Activated CD4-positive, alpha-beta T cell treated with anti-CD3 and anti-CD28 coated beads, Interleukin-2, amount 50 U/mL, for 1 hour (primary cell): ENCODE measurements at regions not wholly inside any gene's neighbourhood (a gene's known extent, or its start where the extent isn't known, plus 50 kb on each side); places are given as distances from the start of the nearest gene placed in this dataset.

Experiments used
- DNase-seq: peaks from one replicate; pipeline ENCODE4 v3.0.0-alpha.2; 2020

- no peak for DNase-seq
Observed at GRCh38 chr2:236499691-236500578, 69.7 kb upstream of the ACKR3 start.

DNA sequence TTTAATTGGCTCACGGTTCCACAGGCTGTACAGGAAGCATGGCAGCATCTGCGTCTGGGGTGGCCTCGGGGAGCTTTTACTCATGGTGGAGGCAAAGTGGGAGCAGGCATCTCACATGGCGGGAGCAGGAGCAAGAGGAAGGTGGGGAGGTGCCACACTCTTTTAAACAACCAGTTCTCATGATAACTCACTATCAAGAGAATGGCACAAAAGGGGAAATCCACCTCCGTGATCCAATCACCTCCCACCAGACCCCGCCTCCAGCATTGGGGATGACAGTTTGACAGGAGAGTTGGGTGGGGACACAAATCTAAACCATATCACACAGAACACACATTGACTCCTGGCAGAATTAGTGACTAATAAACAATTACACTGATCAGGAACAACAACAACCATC lies 68.6 kb upstream of the ACKR3 start:
- no peak for DNase-seq

- DNase-seq: no peak
Observed at GRCh38 chr2:236501531-236501930, 68.1 kb upstream of the ACKR3 start.

DNA sequence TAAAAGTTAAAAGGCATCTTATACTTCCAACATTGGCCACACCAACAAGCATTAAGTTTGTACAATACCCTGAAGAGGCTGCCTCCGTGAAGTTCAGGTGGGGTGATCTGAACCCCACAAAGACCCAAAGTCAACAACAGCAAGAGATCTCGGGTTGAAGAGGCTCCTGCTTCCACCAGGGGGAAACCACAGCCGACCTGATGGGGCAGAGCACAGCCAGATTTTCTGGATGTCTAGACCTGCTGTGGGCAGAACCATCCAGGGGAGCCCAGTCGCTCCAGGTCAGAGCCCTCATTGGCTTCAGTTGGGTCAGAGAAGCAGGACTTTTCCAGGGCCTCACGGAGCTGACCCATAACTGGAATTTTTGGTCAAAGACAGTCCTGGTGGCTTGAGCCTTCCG lies 66.5 kb upstream of the ACKR3 start:
- no peak for DNase-seq

DNA sequence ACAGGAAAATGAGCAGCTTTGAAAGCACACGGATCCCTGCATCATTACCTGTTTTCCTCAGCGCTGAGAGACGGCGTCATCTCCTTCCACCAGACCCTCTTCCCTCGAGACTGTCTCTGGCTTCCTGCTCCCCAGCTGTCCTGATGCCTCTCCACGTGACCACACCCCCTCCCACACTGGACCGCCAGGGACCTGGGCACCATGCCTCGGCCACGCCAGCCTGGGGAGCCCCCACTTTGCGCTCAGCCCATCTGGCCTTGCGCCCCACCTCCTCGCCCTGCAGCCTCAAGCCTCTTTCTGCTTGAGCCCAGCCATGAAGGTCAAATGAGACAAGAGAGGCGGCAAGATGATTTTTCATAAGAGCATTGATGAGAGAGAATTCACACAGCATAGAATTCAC lies 66.0 kb upstream of the ACKR3 start:
- no peak for DNase-seq

- DNase-seq: no peak
Observed at GRCh38 chr2:236505041-236505440, 64.6 kb upstream of the ACKR3 start.

DNA sequence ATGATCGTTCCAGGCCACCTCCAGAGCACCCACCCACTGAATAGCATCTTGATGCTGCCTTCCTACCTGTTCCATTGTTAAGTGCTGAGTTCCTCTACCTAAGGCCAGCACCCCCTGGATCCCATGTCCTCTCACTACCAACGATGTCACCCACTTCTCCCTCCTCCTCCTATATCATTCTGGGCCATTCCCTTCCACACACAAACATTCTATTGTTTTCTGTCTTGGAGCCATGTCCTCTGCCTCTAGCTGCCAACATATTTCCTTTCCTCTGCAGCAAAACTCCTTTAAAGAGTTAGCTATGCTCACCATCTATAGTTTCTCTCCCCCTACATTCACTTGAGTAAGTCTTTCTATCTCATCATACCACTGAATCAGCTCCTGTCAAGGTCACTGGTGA lies 64.0 kb upstream of the ACKR3 start:
- DNase-seq: no peak

DNA sequence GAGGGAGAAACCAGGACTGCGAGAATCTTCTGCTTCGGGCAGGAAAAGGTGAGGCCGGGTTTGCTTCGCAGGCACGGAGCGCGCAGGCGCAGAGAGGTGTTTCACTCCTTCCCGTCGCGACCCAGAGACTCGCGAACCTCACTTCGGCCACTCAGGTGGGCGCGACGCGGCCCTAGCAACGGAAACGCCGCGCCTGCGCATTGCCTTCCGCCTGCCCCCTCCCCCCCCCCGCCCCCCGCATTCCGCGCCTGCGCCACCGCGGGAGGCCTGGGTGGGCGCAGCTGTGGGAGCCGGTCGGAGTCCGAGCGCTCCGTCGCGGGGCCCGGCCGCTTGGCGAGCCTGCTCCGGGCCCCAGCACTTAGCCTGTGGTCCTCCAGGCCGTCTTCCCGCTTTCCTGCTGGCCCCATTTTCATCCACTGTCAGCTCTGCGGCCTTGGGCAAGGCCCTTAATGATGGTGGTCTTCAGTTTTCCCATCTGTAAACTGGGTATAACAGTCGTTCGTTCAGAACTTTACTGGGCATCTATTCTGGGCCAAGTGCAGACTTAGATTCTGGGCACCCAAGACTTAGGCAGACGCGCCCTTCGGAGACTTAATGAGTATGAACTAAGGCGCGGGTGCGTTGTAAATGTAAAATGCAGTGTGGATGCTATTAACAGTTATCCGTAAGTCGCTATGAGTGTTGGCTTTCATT lies 62.1 kb upstream of the ACKR3 start:
- DNase-seq: peak; percentile 53

GRCh38 chr2:236508466-236508865 lies 61.2 kb upstream of the ACKR3 start:
- no peak for DNase-seq

DNA sequence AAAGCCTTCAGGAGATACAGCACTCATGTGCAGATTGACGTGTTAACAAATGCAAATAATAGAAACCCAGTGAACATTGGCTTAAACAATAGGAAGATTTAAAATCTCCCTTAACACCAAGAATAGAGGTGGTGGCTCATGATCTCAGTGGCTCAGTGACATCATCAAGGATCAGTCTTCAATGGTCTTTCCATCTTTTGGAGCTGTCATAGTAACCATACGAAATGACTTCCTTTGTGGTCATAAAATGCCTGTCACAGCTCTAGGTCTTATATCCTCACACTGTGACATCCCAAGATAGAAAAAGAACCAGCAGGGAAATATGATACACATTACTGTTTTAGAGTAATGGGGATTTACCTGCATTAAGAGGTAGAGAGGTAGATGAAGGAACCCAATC lies 59.6 kb upstream of the ACKR3 start:
- no peak for DNase-seq

DNA sequence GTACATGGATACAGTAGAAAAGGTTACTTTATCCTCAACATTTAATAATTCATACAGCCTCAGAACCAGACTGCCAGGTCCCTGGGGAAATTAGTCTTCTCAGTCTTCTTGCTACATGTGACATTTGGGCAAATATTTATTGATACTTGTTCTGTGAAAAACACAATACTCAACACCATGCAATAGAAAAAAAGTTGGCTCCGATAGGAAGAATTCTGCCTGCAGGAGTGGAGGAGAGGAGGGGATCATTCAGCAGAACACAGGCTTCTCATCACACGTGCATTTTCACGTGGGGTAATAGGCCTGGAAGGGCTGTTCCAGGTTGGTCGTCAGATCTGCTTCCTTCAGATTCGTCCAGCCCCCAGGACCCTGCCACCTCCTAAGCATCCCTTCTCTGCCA lies 58.4 kb upstream of the ACKR3 start:
- no peak for DNase-seq

GRCh38 chr2:236512267-236512666 lies 57.4 kb upstream of the ACKR3 start:
- no peak for DNase-seq

DNA sequence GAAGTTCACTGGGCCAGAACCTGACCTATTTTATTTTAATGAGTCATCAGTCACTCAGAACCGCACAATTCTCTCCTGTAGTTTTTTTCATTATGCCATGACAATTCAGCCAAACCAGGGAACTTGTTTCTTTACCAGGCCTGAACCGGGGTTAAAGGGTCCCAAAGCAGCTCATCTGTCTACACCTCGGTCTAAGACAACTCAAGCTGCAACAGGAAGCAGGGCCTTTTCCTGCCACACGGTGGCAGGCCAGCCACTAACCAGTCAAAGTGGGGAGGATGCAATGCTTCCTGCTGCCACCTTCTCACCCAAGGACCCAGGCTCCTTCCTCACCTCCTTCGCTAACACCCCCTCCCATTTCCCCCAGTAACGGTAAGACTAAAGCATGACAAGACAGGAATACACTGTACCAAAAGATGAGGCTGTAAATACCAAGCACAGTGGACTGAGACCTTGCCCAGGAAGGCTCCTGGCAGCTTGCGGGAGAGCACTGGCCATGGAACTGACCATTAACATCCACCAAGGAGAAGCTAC lies 56.7 kb upstream of the ACKR3 start:
- DNase-seq: peak; percentile 66

- no peak for DNase-seq
Observed at GRCh38 chr2:236513956-236514355, 55.7 kb upstream of the ACKR3 start.

- no peak for DNase-seq
Observed at GRCh38 chr2:236516708-236517107, 52.9 kb upstream of the ACKR3 start.

- no peak for DNase-seq
Observed at GRCh38 chr2:236517251-236518031, 52.2 kb upstream of the ACKR3 start.
